ENCODE measurements at regions not wholly inside any gene's neighbourhood (a gene's known extent, or its start where the extent isn't known, plus 50 kb on each side); places are given as distances from the start of the nearest gene placed in this dataset.
"Not testable (repeated sequence)": the region's sequence is repeated elsewhere in the genome, so short reads cannot be mapped to it uniquely, and the experiment has no call there.

DNA sequence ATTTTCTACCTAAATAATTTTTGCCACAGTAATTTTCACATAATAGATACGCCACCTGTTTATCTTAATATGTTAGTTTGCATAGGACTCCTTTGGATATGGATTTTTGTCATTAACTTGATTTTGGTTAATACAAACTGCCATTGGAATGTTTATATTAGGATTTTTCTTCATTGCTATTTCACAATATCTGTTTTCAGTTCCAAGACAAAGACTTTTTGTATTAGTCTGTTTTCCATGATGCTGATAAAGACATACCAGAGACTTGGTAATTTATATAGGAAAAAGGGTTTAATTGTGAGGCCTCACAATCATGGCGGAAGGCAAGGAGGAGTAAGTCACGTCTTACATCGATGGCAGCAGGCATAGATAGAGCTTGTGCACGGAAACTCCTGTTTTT, 503.1 kb upstream of the TMEFF2 start:
- H3K27ac Mint-ChIP-seq (ENCODE audit: low read depth, unreplicated experiment) = no peak overlapping the region
- H3K9me3 Mint-ChIP-seq (ENCODE audit: unreplicated experiment) = no peaks in the 10 kb centered on the region
- no peak overlapping the region for H3K4me3 Mint-ChIP-seq (ENCODE audit: unreplicated experiment)
- H3K27me3 Mint-ChIP-seq (ENCODE audit: insufficient read depth, unreplicated experiment) = no peaks in the 10 kb centered on the region
- POLR2A ChIA-PET = interaction anchor here (0.7 kb wide), 1 partner anchor 34 kb away, joined by 3 read pairs; no protein-coding TSS in a partner anchor
- no TSS peak for BruUV-seq (replicated peaks)
- no peak for DNase-seq (ENCODE audit: unreplicated experiment)
- H3K4me1 Mint-ChIP-seq (ENCODE audit: insufficient read depth, unreplicated experiment) = no peaks in the 10 kb centered on the region
- intact Hi-C loops (cut with micrococcal nuclease) = no loop called here
- CTCF ChIA-PET = no interaction called here
- TF ChIP-seq, protein P1, sequence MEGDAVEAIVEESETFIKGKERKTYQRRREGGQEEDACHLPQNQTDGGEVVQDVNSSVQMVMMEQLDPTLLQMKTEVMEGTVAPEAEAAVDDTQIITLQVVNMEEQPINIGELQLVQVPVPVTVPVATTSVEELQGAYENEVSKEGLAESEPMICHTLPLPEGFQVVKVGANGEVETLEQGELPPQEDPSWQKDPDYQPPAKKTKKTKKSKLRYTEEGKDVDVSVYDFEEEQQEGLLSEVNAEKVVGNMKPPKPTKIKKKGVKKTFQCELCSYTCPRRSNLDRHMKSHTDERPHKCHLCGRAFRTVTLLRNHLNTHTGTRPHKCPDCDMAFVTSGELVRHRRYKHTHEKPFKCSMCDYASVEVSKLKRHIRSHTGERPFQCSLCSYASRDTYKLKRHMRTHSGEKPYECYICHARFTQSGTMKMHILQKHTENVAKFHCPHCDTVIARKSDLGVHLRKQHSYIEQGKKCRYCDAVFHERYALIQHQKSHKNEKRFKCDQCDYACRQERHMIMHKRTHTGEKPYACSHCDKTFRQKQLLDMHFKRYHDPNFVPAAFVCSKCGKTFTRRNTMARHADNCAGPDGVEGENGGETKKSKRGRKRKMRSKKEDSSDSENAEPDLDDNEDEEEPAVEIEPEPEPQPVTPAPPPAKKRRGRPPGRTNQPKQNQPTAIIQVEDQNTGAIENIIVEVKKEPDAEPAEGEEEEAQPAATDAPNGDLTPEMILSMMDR (IDR thresholded peaks at IDR 0.05; ENCODE audit: unreplicated experiment) = no peak
- H3K36me3 Mint-ChIP-seq (ENCODE audit: insufficient read depth, unreplicated experiment) = no peaks in the 10 kb centered on the region

DNA sequence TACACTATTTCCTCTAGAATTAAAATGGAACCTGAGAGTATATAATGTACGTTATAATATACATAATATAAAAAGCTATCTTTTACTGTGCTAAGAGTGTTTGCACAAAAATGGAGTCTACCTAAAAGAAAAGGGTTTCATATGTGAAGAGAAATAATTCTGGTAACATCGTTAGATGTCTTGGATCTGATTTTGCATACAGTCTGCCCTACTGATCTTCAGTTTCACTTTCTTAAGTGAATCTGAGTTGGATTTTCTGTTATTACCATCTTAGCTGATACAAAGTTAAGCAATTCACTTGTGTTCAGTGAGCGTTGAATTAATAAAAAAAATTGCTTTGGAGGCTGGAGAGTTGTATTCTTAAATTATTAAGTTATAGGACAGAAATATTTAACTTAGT, 502.1 kb upstream of the TMEFF2 start:
- intact Hi-C loops (cut with micrococcal nuclease) = no loop called here
- Mint-ChIP-seq H3K9me3 (ENCODE audit: unreplicated experiment) (no peaks in the 10 kb centered on the region), H3K27me3 (ENCODE audit: insufficient read depth, unreplicated experiment) (no peaks in the 10 kb centered on the region), H3K4me1 (ENCODE audit: insufficient read depth, unreplicated experiment) (no peaks in the 10 kb centered on the region), H3K4me3 (ENCODE audit: unreplicated experiment) (no peak overlapping the region), H3K27ac (ENCODE audit: low read depth, unreplicated experiment) (no peak overlapping the region), H3K36me3 (ENCODE audit: insufficient read depth, unreplicated experiment) (no peaks in the 10 kb centered on the region)
- POLR2A ChIA-PET = no interaction called here
- CTCF ChIA-PET = no interaction called here
- TF ChIP-seq, protein P1 (IDR thresholded peaks at IDR 0.05; ENCODE audit: unreplicated experiment) = no peak
- no TSS peak for BruUV-seq (replicated peaks)
- no peak for DNase-seq (ENCODE audit: unreplicated experiment)

DNA sequence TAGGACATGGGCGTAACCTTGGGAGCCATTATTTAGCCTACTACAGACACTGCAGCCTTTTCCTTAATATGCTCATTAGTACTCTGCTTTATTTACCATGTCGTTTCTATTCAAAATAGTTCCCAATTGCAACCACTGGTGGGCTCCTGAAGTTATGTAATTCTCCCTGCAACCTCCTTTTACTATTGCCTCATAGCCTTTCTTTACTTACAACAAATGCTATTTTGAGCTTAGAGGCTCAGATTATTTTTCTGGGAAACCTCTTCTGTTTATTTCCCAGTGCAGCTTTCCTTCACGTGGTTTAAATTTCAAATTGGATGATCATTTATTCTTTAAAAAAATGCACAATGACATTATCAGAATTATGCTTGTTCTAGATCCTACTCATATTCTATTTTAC, 492.3 kb upstream of the TMEFF2 start:
- H3K9me3 Mint-ChIP-seq (ENCODE audit: unreplicated experiment) = no peaks in the 10 kb centered on the region

DNA sequence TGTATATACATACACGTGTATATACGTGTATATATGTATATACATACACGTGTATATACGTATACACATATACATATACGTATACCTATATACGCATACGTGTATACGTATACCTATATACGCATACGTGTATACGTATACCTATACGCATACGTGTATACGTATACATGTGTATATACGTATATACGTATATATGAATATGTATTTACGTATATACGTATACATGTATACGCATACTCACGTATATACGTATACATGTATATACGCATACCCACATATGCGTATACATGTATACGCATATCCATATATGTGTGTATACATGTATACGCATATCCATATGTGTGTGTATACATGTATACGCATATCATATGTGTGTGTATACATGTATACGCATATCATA, 487.8 kb upstream of the TMEFF2 start:
- H3K9me3 Mint-ChIP-seq (ENCODE audit: unreplicated experiment); H3K4me3 Mint-ChIP-seq (ENCODE audit: unreplicated experiment); BruUV-seq (replicated peaks); POLR2A ChIA-PET; intact Hi-C loops (cut with micrococcal nuclease); H3K36me3 Mint-ChIP-seq (ENCODE audit: insufficient read depth, unreplicated experiment); H3K27me3 Mint-ChIP-seq (ENCODE audit: insufficient read depth, unreplicated experiment); H3K27ac Mint-ChIP-seq (ENCODE audit: low read depth, unreplicated experiment); CTCF ChIA-PET; H3K4me1 Mint-ChIP-seq (ENCODE audit: insufficient read depth, unreplicated experiment); DNase-seq (ENCODE audit: unreplicated experiment): not testable (repeated sequence)

More for the DNA sequence above, 492.3 kb upstream of the TMEFF2 start:
- Mint-ChIP-seq H3K27me3 (ENCODE audit: insufficient read depth, unreplicated experiment) (no peaks in the 10 kb centered on the region), H3K27ac (ENCODE audit: low read depth, unreplicated experiment) (no peak overlapping the region), H3K4me1 (ENCODE audit: insufficient read depth, unreplicated experiment) (no peaks in the 10 kb centered on the region), H3K36me3 (ENCODE audit: insufficient read depth, unreplicated experiment) (no peaks in the 10 kb centered on the region), H3K4me3 (ENCODE audit: unreplicated experiment) (no peak overlapping the region)
- TF ChIP-seq, protein P1 (IDR thresholded peaks at IDR 0.05; ENCODE audit: unreplicated experiment) = no peak
- ChIA-PET CTCF (no interaction called here), POLR2A (no interaction called here)
- intact Hi-C loops (cut with micrococcal nuclease) = no loop called here
- no peak for DNase-seq (ENCODE audit: unreplicated experiment)
- BruUV-seq (replicated peaks) = no TSS peak

DNA sequence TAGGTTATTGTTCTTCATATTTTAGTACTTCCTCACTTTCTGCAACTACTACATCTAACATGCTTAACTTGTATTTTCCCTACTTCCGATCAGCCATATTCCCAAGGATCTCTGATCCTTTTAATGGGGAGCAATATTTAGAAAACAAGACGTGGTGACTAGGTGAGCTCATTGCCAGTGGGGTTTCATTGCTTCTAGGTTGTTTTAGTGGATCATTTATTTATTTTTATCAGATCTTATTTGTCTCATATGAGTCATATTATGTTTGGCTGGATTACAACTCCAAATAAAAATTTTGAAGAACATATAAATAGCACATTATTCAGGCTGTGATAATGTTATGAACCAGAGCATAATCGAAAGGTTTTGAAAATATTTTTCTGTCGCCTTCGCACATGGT, 480.9 kb upstream of the TMEFF2 start:
- H3K36me3 Mint-ChIP-seq (ENCODE audit: insufficient read depth, unreplicated experiment) = no peaks in the 10 kb centered on the region
- H3K27ac Mint-ChIP-seq (ENCODE audit: low read depth, unreplicated experiment) = peak overlapping the region; percentile 17
- peak; percentile 26 for DNase-seq (ENCODE audit: unreplicated experiment)
- TF ChIP-seq, protein P1 (IDR thresholded peaks at IDR 0.05; ENCODE audit: unreplicated experiment) = no peak
- no peaks in the 10 kb centered on the region for H3K9me3 Mint-ChIP-seq (ENCODE audit: unreplicated experiment)
- POLR2A ChIA-PET = interaction anchor here (0.6 to 0.7 kb wide), 2 partner anchors 284 to 1557 kb away, joined by 3 read pairs; no protein-coding TSS in a partner anchor
- no peak overlapping the region for H3K4me3 Mint-ChIP-seq (ENCODE audit: unreplicated experiment)
- BruUV-seq (replicated peaks) = no TSS peak
- CTCF ChIA-PET = interaction anchor here (1.2 kb wide), 1 partner anchor 71 kb away, joined by 3 read pairs; no protein-coding TSS in a partner anchor
- no peaks in the 10 kb centered on the region for H3K27me3 Mint-ChIP-seq (ENCODE audit: insufficient read depth, unreplicated experiment)
- peaks cover 12% of the 10 kb centered on the region for H3K4me1 Mint-ChIP-seq (ENCODE audit: insufficient read depth, unreplicated experiment)
- intact Hi-C loops (cut with micrococcal nuclease) = no loop called here
